ENCODE measurements at regions not wholly inside any gene's neighbourhood (a gene's known extent, or its start where the extent isn't known, plus 50 kb on each side); places are given as distances from the start of the nearest gene placed in this dataset.

- no peaks in the 10 kb centered on the region for H3K27me3 Mint-ChIP-seq (ENCODE audit: low read depth)
- peaks cover 11% of the 10 kb centered on the region for H3K9me3 Mint-ChIP-seq (ENCODE audit: low read depth)
- H3K4me1 Mint-ChIP-seq (ENCODE audit: low read depth) = peaks cover 52% of the 10 kb centered on the region
- TF ChIP-seq CTCF (IDR thresholded peaks at IDR 0.05) = no peak
- H3K36me3 Mint-ChIP-seq (ENCODE audit: low read depth) = no peaks in the 10 kb centered on the region
- no peak for DNase-seq (ENCODE audit: low spot score)
- H3K4me3 Mint-ChIP-seq (ENCODE audit: unreplicated experiment) = no peak overlapping the region
- H3K27ac Mint-ChIP-seq (ENCODE audit: unreplicated experiment) = no peak overlapping the region
Measured at GRCh38 chr5:32934529-32934928, 223.4 kb downstream of the NPR3 start.

GRCh38 chr5:32935283-32935682, 224.2 kb downstream of the NPR3 start:
- no peak for TF ChIP-seq CTCF (IDR thresholded peaks at IDR 0.05)
- DNase-seq (ENCODE audit: low spot score) = no peak
- Mint-ChIP-seq H3K9me3 (ENCODE audit: low read depth) (peaks cover 11% of the 10 kb centered on the region), H3K27me3 (ENCODE audit: low read depth) (no peaks in the 10 kb centered on the region), H3K4me3 (ENCODE audit: unreplicated experiment) (no peak overlapping the region), H3K4me1 (ENCODE audit: low read depth) (peaks cover 55% of the 10 kb centered on the region), H3K27ac (ENCODE audit: unreplicated experiment) (no peak overlapping the region), H3K36me3 (ENCODE audit: low read depth) (no peaks in the 10 kb centered on the region)

- no peak for DNase-seq (ENCODE audit: low spot score)
- H3K9me3 Mint-ChIP-seq (ENCODE audit: low read depth) = peaks cover 11% of the 10 kb centered on the region
- H3K27ac Mint-ChIP-seq (ENCODE audit: unreplicated experiment) = peak overlapping the region; percentile 43
- H3K27me3 Mint-ChIP-seq (ENCODE audit: low read depth) = no peaks in the 10 kb centered on the region
- H3K36me3 Mint-ChIP-seq (ENCODE audit: low read depth) = no peaks in the 10 kb centered on the region
- TF ChIP-seq CTCF (IDR thresholded peaks at IDR 0.05) = no peak
- H3K4me3 Mint-ChIP-seq (ENCODE audit: unreplicated experiment) = no peak overlapping the region
- peaks cover 61% of the 10 kb centered on the region for H3K4me1 Mint-ChIP-seq (ENCODE audit: low read depth)
Measured at GRCh38 chr5:32936329-32936728, 225.2 kb downstream of the NPR3 start.

- no peak overlapping the region for H3K4me3 Mint-ChIP-seq (ENCODE audit: unreplicated experiment)
- H3K27ac Mint-ChIP-seq (ENCODE audit: unreplicated experiment) = no peak overlapping the region
- H3K9me3 Mint-ChIP-seq (ENCODE audit: low read depth) = peaks cover 5% of the 10 kb centered on the region
- DNase-seq (ENCODE audit: low spot score) = no peak
- H3K27me3 Mint-ChIP-seq (ENCODE audit: low read depth) = no peaks in the 10 kb centered on the region
- no peaks in the 10 kb centered on the region for H3K36me3 Mint-ChIP-seq (ENCODE audit: low read depth)
- H3K4me1 Mint-ChIP-seq (ENCODE audit: low read depth) = peaks cover 18% of the 10 kb centered on the region
- peak; percentile 63 for TF ChIP-seq CTCF (IDR thresholded peaks at IDR 0.05)
Measured at GRCh38 chr5:32942225-32942989, 231.3 kb downstream of the NPR3 start.

- Mint-ChIP-seq H3K27ac (ENCODE audit: unreplicated experiment) (no peak overlapping the region), H3K4me1 (ENCODE audit: low read depth) (peaks cover 20% of the 10 kb centered on the region), H3K9me3 (ENCODE audit: low read depth) (no peaks in the 10 kb centered on the region), H3K27me3 (ENCODE audit: low read depth) (no peaks in the 10 kb centered on the region), H3K36me3 (ENCODE audit: low read depth) (no peaks in the 10 kb centered on the region), H3K4me3 (ENCODE audit: unreplicated experiment) (no peak overlapping the region)
- TF ChIP-seq CTCF (IDR thresholded peaks at IDR 0.05) = no peak
- no peak for DNase-seq (ENCODE audit: low spot score)
Measured at GRCh38 chr5:32949286-32949970, 238.3 kb downstream of the NPR3 start.
